Vagina (tissue), 2 donors: ENCODE measurements at regions not wholly inside any gene's neighbourhood (a gene's known extent, or its start where the extent isn't known, plus 50 kb on each side); places are given as distances from the start of the nearest gene placed in this dataset.

ENCODE experiments used
- CTCF ChIP-seq, 3 experiments: fragments of 450-650 bp in 2 of 3; fragments of 200-600 bp in 1 of 3; sonication (generic) in 1 of 3; IDR thresholded peaks; one replicate each; pipeline ENCODE4 v1.5.1; 2017 to 2019; ENCODE audit warnings: antibody characterized with exemption in 3 of 3, mild to moderate bottlenecking in 2 of 3, moderate library complexity in 2 of 3
- POLR2AphosphoS5 ChIP-seq, 2 donors: sonication (generic); formaldehyde crosslinking; IDR thresholded peaks; one replicate each; pipeline ENCODE4 v1.9.0; 2017; ENCODE audit warnings: antibody characterized with exemption in 2 of 2, mild to moderate bottlenecking in 2 of 2, low read depth in 1 of 2; ENCODE audit not compliant: insufficient read depth in 1 of 2

- TF ChIP-seq CTCF (IDR thresholded peaks at IDR 0.05) = no peak
- TF ChIP-seq POLR2AphosphoS5 (IDR thresholded peaks at IDR 0.05; ENCODE audit: insufficient read depth in 1 of 2, low read depth in 1 of 2) = no peak
These were observed 121.5 kb upstream of the CSNK1A1L start for GRCh38 chr13:37226971-37227370.
